ENCODE measurements at regions not wholly inside any gene's neighbourhood (a gene's known extent, or its start where the extent isn't known, plus 50 kb on each side); places are given as distances from the start of the nearest gene placed in this dataset.
A peak's percentile ranks its signal among the peaks of the same experiment; 100 is the strongest.

DNA sequence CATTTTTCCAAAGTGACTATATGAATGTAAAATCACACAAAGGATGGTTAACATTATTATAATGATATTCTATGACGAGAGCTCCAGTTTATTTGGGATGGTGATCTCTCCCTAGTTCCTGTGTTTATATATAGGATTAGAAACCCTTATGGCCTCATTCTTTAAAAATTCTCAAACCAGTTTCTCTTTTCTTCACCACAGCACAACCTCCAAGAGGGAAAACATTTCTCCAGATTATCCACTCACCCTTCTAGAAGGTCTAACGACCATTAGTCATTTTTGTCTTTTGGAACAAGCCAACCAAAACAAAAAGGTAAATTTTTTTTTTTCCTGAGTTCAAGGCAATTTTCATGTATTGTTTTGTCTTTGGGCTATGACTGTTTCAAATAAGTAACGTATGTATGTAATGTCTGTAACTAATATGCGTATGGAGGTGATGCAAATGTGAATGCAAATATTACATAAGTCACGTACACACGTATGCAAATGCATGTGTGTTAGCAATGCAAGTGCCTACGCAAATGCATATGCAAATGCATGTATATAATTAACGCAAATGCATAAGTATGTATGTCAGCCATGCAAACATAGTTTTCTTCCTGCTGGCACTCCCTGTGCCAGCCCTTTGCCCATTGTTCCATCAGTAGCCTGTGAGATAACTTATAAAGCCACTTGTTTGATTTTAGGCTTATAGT lies 72.5 kb upstream of the MORC3 start:
- peaks cover 8% of the 10 kb centered on the region for H3K36me3 ChIP-seq (ENCODE audit: insufficient read depth, low read depth, low read length)
- no peaks in the 10 kb centered on the region for H3K27me3 ChIP-seq (ENCODE audit: insufficient read depth, low read length)
- peaks cover 13% of the 10 kb centered on the region; the same call in 1 of the 2 replicates for H3K4me1 ChIP-seq (ENCODE audit: insufficient read depth, low read length)
- H3K27ac ChIP-seq (ENCODE audit: low read length) = no peak overlapping the region
- H3K9me3 ChIP-seq (ENCODE audit: insufficient read depth, low read depth, low read length) = no peaks in the 10 kb centered on the region
- H3K4me3 ChIP-seq (ENCODE audit: low read length) = no peak overlapping the region
- no peak overlapping the region for H3K9ac ChIP-seq (ENCODE audit: low read depth, low read length)

DNA sequence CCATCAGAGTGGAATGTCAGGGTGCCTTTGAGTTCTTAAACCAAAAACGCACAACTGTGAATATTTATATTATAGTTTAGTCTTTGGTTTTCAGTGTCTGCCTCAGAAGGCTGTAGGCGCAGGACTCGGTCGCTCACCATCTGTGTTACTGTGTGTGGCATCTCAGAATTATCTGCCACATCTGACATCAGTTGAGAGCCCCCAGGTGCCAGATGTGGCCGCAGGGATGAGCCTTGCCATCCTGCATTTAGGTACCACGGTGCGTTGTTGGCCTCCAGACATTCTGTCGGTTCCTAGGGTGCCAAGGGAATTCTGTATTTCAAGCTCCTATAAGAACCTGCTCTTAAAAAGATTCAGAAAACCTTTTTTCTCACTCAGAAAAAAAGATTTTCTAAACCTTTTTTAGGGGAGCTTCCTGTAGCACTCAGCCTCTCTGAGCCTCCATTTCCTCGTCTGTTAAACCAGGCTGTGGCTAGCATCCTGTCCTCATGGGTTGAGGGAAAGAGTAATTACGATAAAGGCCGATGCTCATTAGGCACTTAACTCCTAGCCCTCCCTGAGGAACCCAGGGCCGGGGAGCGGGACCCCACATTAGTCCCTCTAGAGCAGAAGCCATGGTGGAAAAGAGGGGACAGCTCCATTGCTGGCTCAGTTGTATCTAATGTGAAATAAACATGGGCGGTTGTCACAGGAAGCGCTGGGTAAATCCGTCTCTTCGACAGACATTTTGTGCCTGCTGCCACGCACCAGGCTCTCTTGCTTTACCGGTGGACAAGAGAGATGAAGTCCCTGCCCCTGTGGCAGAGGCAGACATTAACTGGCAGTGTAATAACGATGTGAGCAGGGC lies 70.2 kb upstream of the MORC3 start:
- Histone ChIP-seq H3K27me3 (ENCODE audit: insufficient read depth, low read length) (no peaks in the 10 kb centered on the region), H3K4me3 (ENCODE audit: low read length) (no peak overlapping the region), H3K9ac (ENCODE audit: low read depth, low read length) (peak overlapping the region; percentile 56; the same call in 1 of the 2 replicates), H3K36me3 (ENCODE audit: insufficient read depth, low read depth, low read length) (peaks cover 8% of the 10 kb centered on the region), H3K4me1 (ENCODE audit: insufficient read depth, low read length) (peaks cover 13% of the 10 kb centered on the region; the same call in 1 of the 2 replicates), H3K9me3 (ENCODE audit: insufficient read depth, low read depth, low read length) (no peaks in the 10 kb centered on the region), H3K27ac (ENCODE audit: low read length) (peak overlapping the region; percentile 33)

DNA sequence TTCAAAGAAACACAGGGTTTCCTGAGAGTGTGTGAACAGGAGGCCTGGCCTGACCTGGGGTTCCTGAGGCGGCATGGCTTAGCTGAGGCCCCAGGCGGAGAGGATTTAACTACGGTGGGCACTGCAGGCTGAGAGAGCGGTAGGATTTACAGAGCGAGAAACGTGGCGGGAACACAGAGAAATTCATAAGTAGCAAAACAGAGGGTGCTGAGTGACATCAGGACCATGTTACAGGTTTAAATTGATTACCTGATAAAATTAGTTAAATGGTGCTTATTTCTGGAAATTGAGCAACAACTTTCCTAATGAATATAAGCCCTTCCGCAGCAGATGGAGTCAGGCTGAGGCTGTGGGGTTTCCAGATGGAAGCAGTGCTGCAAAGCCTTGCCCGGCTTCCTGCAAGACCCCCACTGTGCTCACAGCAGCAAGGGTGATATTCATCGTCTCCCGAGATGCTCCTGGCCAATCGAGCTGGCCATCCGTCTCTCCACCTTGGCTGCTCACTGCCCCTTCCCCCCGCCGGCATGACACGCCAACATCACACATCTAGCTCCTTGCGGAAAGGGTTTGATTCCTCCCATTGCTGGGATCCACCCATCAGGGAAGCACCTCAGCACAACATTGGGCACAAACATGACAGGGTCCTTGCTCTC lies 69.4 kb upstream of the MORC3 start:
- Histone ChIP-seq H3K9ac (ENCODE audit: low read depth, low read length) (peak overlapping the region; percentile 56; the same call in 1 of the 2 replicates), H3K27ac (ENCODE audit: low read length) (peak overlapping the region; percentile 33), H3K36me3 (ENCODE audit: insufficient read depth, low read depth, low read length) (peaks cover 6% of the 10 kb centered on the region)

DNA sequence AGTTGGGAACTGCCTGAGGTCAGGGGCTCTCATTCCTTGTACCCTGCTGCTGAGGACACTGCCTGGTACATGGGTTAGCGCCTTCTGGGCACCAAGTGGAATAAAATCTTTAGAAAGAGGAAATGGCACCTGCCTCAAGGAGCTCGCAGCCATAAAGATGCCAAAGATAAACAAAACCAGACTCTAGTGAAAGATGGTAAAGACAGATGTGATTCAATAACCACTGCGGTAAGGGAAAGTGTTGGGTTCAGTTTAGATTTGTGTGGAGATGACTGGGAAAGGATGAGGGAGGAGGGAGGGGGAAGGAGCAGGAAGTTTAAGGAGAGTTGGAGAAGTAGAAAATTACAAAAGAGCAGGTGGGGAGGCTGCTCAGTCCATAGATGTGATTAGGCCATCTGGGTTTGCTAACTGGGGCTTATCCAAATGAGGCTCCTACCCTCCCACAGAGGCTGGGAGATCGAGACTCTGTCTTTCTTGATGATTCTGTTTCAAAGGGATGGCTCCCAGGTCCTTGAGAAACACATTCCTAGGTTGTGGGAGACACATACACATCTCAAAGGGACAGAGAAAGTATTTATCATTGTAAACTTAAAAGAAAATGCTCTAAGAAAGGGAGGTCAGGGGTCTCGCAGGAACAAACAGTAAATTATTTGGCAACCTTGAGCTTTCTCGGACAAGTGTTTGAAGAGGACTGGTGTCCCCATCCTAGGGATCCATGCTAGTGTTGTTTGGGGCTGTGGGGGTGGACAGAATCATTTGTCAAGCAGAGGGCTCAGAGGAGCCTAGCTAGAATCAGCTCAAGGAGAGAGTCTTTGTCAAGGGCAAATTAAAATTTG lies 65.7 kb upstream of the MORC3 start:
- Histone ChIP-seq H3K27me3 (ENCODE audit: insufficient read depth, low read length) (no peaks in the 10 kb centered on the region), H3K9ac (ENCODE audit: low read depth, low read length) (no peak overlapping the region)

More for the DNA sequence above, 69.4 kb upstream of the MORC3 start:
- Histone ChIP-seq H3K9me3 (ENCODE audit: insufficient read depth, low read depth, low read length) (no peaks in the 10 kb centered on the region), H3K4me1 (ENCODE audit: insufficient read depth, low read length) (peaks cover 13% of the 10 kb centered on the region; the same call in 1 of the 2 replicates), H3K27me3 (ENCODE audit: insufficient read depth, low read length) (no peaks in the 10 kb centered on the region), H3K4me3 (ENCODE audit: low read length) (no peak overlapping the region)

DNA sequence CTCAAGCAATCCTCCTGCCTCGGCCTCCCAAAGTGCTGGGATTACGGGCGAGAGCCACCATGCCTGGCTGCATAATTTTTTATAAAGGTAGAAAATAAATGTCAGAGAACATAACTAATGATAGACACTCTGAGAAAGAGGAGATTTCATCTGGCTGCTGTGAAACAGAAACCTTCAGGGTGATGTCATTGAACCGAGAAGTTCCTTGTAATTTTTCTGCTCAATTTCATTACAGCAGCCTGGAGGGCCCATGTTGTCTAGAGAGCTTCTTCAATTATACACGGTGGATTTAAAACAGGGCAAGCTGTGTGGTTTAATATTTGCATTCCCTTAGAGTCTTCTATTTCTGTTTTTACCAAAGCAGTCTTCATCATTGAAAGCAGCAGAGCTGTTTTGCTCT lies 64.3 kb upstream of the MORC3 start:
- Histone ChIP-seq H3K9ac (ENCODE audit: low read depth, low read length) (no peak overlapping the region), H3K4me3 (ENCODE audit: low read length) (no peak overlapping the region), H3K27me3 (ENCODE audit: insufficient read depth, low read length) (no peaks in the 10 kb centered on the region), H3K27ac (ENCODE audit: low read length) (no peak overlapping the region), H3K9me3 (ENCODE audit: insufficient read depth, low read depth, low read length) (no peaks in the 10 kb centered on the region), H3K4me1 (ENCODE audit: insufficient read depth, low read length) (peaks cover 3% of the 10 kb centered on the region; the same call in 1 of the 2 replicates), H3K36me3 (ENCODE audit: insufficient read depth, low read depth, low read length) (no peaks in the 10 kb centered on the region; the same call in 1 of the 2 replicates)

More for the DNA sequence above, 65.7 kb upstream of the MORC3 start:
- Histone ChIP-seq H3K4me1 (ENCODE audit: insufficient read depth, low read length) (peaks cover 9% of the 10 kb centered on the region; the same call in 1 of the 2 replicates), H3K4me3 (ENCODE audit: low read length) (no peak overlapping the region), H3K27ac (ENCODE audit: low read length) (no peak overlapping the region), H3K36me3 (ENCODE audit: insufficient read depth, low read depth, low read length) (no peaks in the 10 kb centered on the region; the same call in 1 of the 2 replicates), H3K9me3 (ENCODE audit: insufficient read depth, low read depth, low read length) (no peaks in the 10 kb centered on the region)

DNA sequence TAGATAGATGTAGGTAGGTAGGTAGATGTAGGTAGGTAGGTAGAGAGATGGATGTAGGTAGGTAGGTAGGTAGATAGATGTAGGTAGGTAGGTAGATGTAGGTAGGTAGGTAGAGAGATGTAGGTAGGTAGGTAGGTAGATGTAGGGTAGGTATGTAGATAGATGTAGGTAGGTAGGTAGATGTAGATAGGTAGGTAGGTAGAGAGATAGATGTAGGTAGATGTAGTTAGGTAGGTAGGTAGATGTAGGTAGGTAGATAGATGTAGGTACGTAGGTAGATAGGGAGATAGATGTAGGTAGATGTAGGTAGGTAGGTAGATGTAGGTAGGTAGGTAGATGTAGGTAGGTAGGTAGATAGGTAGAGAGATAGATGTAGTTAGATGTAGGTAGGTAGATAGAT lies 62.3 kb upstream of the MORC3 start:
- Histone ChIP-seq H3K9ac (ENCODE audit: low read depth, low read length) (no peak overlapping the region), H3K4me3 (ENCODE audit: low read length) (no peak overlapping the region), H3K27me3 (ENCODE audit: insufficient read depth, low read length) (no peaks in the 10 kb centered on the region), H3K27ac (ENCODE audit: low read length) (no peak overlapping the region), H3K9me3 (ENCODE audit: insufficient read depth, low read depth, low read length) (no peaks in the 10 kb centered on the region), H3K36me3 (ENCODE audit: insufficient read depth, low read depth, low read length) (no peaks in the 10 kb centered on the region), H3K4me1 (ENCODE audit: insufficient read depth, low read length) (no peaks in the 10 kb centered on the region)

DNA sequence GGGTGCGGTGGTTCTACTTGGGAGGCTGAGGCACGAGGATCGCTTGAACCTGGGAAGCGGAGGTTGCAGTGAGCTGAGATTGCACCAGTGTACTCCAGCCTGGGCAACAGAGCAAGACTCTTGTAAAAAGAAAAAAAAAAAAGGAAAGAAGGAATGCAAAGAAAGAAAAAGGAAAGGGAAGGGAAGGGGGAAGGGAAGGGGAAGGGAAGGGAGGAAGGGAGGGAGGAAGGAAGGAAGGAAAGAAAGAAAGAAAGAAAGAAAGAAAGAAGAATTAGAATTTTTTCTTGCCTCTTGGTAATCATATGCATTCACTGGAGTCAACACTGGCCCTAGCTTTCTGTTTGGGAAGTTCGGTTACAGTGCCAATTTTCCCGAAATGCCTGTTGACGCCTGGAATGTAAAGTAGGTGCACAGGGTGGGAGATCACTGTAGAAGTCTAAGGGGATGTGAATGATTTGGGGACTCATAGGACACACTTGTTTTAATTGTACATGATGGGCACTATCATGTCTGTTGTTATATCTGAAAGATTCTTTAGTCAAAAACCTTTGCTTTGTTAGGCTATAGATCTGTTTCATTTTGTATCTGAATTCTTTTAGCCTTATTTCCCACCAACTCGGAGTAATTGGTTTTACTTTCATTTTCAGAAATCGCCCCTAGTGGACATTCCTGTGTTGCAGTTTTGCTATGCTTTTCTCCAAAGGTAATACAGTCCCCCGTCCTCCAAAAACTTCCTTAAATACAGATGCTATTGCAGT lies 59.8 kb upstream of the MORC3 start:
- Histone ChIP-seq H3K9me3 (ENCODE audit: insufficient read depth, low read depth, low read length) (no peaks in the 10 kb centered on the region), H3K9ac (ENCODE audit: low read depth, low read length) (no peak overlapping the region), H3K27ac (ENCODE audit: low read length) (no peak overlapping the region)

DNA sequence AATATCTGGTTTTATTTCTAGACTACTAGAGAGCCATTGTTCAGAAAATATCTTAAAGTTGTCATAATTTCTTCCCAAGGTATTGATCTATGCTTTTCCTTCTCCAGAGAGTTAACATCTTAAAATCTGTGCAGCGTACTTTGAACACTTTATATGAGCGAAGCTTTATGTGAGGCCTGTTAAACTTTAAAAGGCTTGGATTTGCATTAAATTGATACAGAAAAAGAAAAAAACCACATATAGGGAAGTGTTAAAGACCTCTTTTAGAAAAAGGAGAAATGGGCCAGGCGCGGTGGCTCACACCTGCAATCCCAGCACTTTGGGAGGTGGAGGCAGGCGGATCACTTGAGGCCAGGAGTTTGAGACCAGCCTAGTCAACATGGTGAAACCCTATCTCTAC lies 59.2 kb upstream of the MORC3 start:
- no peaks in the 10 kb centered on the region; the same call in 1 of the 2 replicates for H3K36me3 ChIP-seq (ENCODE audit: insufficient read depth, low read depth, low read length)
- no peaks in the 10 kb centered on the region for H3K9me3 ChIP-seq (ENCODE audit: insufficient read depth, low read depth, low read length)
- no peak overlapping the region for H3K9ac ChIP-seq (ENCODE audit: low read depth, low read length)
- no peaks in the 10 kb centered on the region for H3K4me1 ChIP-seq (ENCODE audit: insufficient read depth, low read length)
- no peak overlapping the region for H3K4me3 ChIP-seq (ENCODE audit: low read length)
- H3K27me3 ChIP-seq (ENCODE audit: insufficient read depth, low read length) = no peaks in the 10 kb centered on the region
- H3K27ac ChIP-seq (ENCODE audit: low read length) = no peak overlapping the region

More for the DNA sequence above, 59.8 kb upstream of the MORC3 start:
- Histone ChIP-seq H3K27me3 (ENCODE audit: insufficient read depth, low read length) (no peaks in the 10 kb centered on the region), H3K4me3 (ENCODE audit: low read length) (peak overlapping the region; percentile 51; the same call in 1 of the 2 replicates), H3K4me1 (ENCODE audit: insufficient read depth, low read length) (no peaks in the 10 kb centered on the region), H3K36me3 (ENCODE audit: insufficient read depth, low read depth, low read length) (no peaks in the 10 kb centered on the region; the same call in 1 of the 2 replicates)

DNA sequence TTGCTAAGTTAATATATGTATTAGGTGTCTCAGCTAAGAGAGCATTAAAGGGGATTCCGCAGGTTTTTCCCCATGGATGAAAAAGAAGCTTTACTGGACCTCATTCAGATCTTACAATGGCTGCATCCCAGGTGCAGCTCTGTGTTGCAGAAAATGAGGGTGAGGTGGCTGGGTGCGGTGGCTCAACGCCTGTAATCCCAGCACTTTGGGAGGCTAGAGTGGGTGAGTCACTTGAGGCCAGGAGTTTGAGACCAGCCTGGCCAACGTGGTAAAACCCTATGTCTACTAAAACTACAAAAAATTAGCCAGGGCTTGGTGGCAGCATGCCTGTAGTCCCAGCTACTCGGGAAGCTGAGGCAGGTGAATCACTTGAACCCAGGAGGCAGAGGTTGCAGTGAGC lies 58.5 kb upstream of the MORC3 start:
- Histone ChIP-seq H3K36me3 (ENCODE audit: insufficient read depth, low read depth, low read length) (no peaks in the 10 kb centered on the region; the same call in 1 of the 2 replicates), H3K27me3 (ENCODE audit: insufficient read depth, low read length) (no peaks in the 10 kb centered on the region), H3K9me3 (ENCODE audit: insufficient read depth, low read depth, low read length) (no peaks in the 10 kb centered on the region), H3K9ac (ENCODE audit: low read depth, low read length) (no peak overlapping the region), H3K27ac (ENCODE audit: low read length) (no peak overlapping the region), H3K4me1 (ENCODE audit: insufficient read depth, low read length) (no peaks in the 10 kb centered on the region), H3K4me3 (ENCODE audit: low read length) (no peak overlapping the region)

DNA sequence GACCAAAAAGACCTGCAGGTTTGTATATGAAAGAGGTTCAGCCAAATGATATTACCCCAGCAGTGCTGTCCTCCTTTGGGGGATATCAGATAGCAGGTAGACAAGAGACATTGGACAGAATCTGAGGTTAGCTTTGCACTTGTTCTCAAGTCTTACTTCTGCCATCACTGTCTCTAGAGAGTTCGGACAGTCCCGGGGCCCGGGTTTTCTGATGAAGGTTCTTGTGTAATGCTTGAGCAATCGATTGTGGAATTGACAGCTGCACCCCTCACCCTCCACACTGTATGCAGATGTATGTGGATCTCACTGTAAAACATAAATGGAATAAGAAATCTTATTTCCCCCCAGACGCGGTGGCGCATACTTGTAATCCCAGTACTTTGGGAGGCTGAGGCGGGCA lies 56.2 kb upstream of the MORC3 start:
- H3K4me3 ChIP-seq (ENCODE audit: low read length) = no peak overlapping the region
- H3K4me1 ChIP-seq (ENCODE audit: insufficient read depth, low read length) = no peaks in the 10 kb centered on the region
- no peak overlapping the region for H3K27ac ChIP-seq (ENCODE audit: low read length)
- no peaks in the 10 kb centered on the region for H3K27me3 ChIP-seq (ENCODE audit: insufficient read depth, low read length)
- no peak overlapping the region for H3K9ac ChIP-seq (ENCODE audit: low read depth, low read length)
- no peaks in the 10 kb centered on the region for H3K9me3 ChIP-seq (ENCODE audit: insufficient read depth, low read depth, low read length)
- no peaks in the 10 kb centered on the region; the same call in 1 of the 2 replicates for H3K36me3 ChIP-seq (ENCODE audit: insufficient read depth, low read depth, low read length)

All from iPS-20b (cell line).